ENCODE measurements at regions not wholly inside any gene's neighbourhood (a gene's known extent, or its start where the extent isn't known, plus 50 kb on each side); places are given as distances from the start of the nearest gene placed in this dataset.

DNA sequence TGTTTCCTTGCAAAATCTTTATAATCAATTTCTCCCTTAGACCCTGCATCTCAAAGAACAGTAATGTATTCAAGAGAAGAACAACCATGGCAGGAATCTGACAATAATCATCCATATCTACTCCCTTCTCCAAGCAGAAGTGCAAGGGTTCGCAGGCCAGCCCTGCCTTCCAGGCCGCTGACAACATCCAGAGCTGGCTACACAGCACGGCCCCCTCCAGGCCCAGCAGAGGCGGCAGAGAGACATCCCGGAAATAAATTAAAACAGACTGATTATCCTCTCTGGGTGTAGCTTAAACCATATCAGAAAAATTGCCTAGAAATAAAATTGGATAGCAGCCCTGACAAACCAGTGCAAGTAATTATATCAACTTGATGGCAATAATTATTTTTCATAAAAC, 223.3 kb downstream of the FAM43A start:
- TF ChIP-seq POLR2A (IDR thresholded peaks at IDR 0.05; ENCODE audit: low read depth, low read length), result no peak
- no peak for TF ChIP-seq PAX5 (IDR thresholded peaks at IDR 0.05; ENCODE audit: insufficient read depth, low read length, severe bottlenecking)
- TF ChIP-seq POLR2AphosphoS5 (IDR thresholded peaks at IDR 0.05; ENCODE audit: low read depth, low read length), result no peak

All from GM12891 (cell line).